CD4-positive, alpha-beta T cell (primary cell): ENCODE measurements at regions not wholly inside any gene's neighbourhood (a gene's known extent, or its start where the extent isn't known, plus 50 kb on each side); places are given as distances from the start of the nearest gene placed in this dataset.

Experiments
- ATAC-seq: fragments of 200-7000 bp; cut with Tn5 transposase; one replicate; pipeline ENCODE4 v1.10.0; 2022; ENCODE audit warnings: mild to moderate bottlenecking; ENCODE audit not compliant: poor library complexity
- CTCF ChIA-PET: fragments of 350-600 bp; sonication (Branson Sonifier 250); formaldehyde crosslinking; loops from one replicate; lab custom pipeline; 2021; ENCODE audit warnings: antibody characterized with exemption, inconsistent platforms; lab: Charles Lee
- POLR2A ChIA-PET: fragments of 350-600 bp; sonication (Branson Sonifier 250); formaldehyde crosslinking; loops from one replicate; lab custom pipeline; 2021; ENCODE audit warnings: antibody characterized with exemption, inconsistent platforms; lab: Charles Lee
- DNase-seq, 14 experiments: peaks; one replicate each; pipeline ENCODE4 v3.0.0-alpha.2; 2013 to 2020; ENCODE audit warnings: mixed read lengths in 2 of 14
- H3K27ac ChIP-seq, 2 donors: one replicate each; pipeline versions ENCODE4 v1.5.1 to v1.7.0; 2013; ENCODE audit warnings: low read length in 2 of 2, low read depth in 1 of 2, mild to moderate bottlenecking in 1 of 2
- H3K27me3 ChIP-seq, 2 experiments: 1 replicate in 1 of 2; 2 replicates in 1 of 2; pipeline versions ENCODE4 v1.6.1 to v1.7.0; 2013; ENCODE audit warnings: low read length in 2 of 2, control low read depth in 1 of 2, mild to moderate bottlenecking in 1 of 2, moderate library complexity in 1 of 2; ENCODE audit not compliant: insufficient read depth in 2 of 2, control insufficient read depth in 1 of 2
- H3K36me3 ChIP-seq: one replicate; pipeline ENCODE4 v1.6.1; 2013; ENCODE audit warnings: low read length, control low read depth; ENCODE audit not compliant: insufficient read depth
- H3K4me1 ChIP-seq: one replicate; pipeline ENCODE4 v1.6.1; 2013; ENCODE audit warnings: low read length, control low read depth; ENCODE audit not compliant: insufficient read depth
- H3K4me3 ChIP-seq: one replicate; pipeline ENCODE4 v1.5.1; 2013; ENCODE audit warnings: mild to moderate bottlenecking, low read length, moderate library complexity
- H3K9me3 ChIP-seq, 2 experiments: 1 replicate in 1 of 2; 2 replicates in 1 of 2; pipeline versions ENCODE4 v1.6.1 to v1.7.0; 2013; ENCODE audit warnings: low read length in 2 of 2, mild to moderate bottlenecking in 2 of 2, control low read depth in 1 of 2, moderate library complexity in 1 of 2; ENCODE audit not compliant: control insufficient read depth in 1 of 2, insufficient read depth in 1 of 2
- H3K27ac Mint-ChIP-seq: one replicate; pipeline ENCODE4 v1.8.0; 2020; ENCODE audit warnings: mixed read lengths
- H3K27me3 Mint-ChIP-seq: one replicate; pipeline ENCODE4 v1.8.0; 2021; ENCODE audit warnings: mixed read lengths
- H3K36me3 Mint-ChIP-seq: one replicate; pipeline ENCODE4 v1.8.0; 2021; ENCODE audit warnings: low read depth, mixed read lengths
- H3K4me1 Mint-ChIP-seq: one replicate; pipeline ENCODE4 v1.8.0; 2021; ENCODE audit warnings: low read depth, mixed read lengths
- H3K4me3 Mint-ChIP-seq: one replicate; pipeline ENCODE4 v1.8.0; 2020; ENCODE audit warnings: mild to moderate bottlenecking, mixed read lengths
- H3K9me3 Mint-ChIP-seq: one replicate; pipeline ENCODE4 v1.8.0; 2020; ENCODE audit warnings: mixed read lengths
- intact Hi-C, 2 experiments: fragments of 100-400 bp; cut with DNase I in 1 of 2; cut with micrococcal nuclease in 1 of 2; formaldehyde crosslinking; loops; one replicate each; pipeline versions ENCODE4 v1.15.1 to v1.9.0; 2023 to 2025; cut with DNase I, micrococcal nuclease
- TF ChIP-seq, protein P1 (sequence below): fragments of 200-600 bp; IDR thresholded peaks from one replicate; pipeline ENCODE4 v1.8.0; 2022; ENCODE audit warnings: antibody characterized with exemption, mild to moderate bottlenecking

DNA sequence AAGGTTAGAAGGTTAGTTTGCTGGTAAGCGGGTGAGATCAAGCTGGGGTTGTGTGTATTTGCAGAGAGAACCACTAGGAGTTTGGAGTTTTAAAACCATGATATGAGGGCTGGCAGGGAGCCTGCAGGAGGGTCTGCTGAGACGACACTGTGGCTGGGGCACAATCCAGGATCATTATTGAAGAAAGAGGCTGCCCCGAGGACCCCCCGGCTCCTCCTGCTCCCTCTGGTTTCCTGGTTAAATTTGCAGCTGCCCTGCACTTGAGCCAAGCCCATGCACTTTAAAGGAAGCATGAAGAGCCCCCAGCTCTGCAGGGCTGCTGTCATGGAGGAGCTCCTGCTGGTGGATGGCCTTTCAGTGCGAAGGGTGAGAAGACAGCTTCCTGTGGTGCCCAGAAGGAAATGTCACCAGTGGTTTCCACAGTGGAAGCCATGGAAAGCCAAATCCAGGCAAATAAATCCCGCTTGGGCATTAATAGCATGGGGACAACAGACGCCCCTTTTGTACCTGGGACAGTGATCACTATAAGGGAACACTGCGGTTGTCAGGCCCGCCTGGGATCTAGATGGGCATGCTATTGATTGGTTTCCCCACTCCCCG, 140.7 kb downstream of the NSG2 start:
- Histone ChIP-seq H3K27me3 (peaks cover 0 to 2% of the 10 kb centered on the region in 2 experiments), H3K36me3 (no peaks in the 10 kb centered on the region), H3K4me3 (no peak overlapping the region), H3K27ac (no peak overlapping the region), H3K4me1 (no peaks in the 10 kb centered on the region), H3K9me3 (peaks cover 0 to 5% of the 10 kb centered on the region in 2 experiments)
- CTCF ChIA-PET, result no interaction called here
- no peak overlapping the region for H3K27ac Mint-ChIP-seq
- TF ChIP-seq, protein P1, sequence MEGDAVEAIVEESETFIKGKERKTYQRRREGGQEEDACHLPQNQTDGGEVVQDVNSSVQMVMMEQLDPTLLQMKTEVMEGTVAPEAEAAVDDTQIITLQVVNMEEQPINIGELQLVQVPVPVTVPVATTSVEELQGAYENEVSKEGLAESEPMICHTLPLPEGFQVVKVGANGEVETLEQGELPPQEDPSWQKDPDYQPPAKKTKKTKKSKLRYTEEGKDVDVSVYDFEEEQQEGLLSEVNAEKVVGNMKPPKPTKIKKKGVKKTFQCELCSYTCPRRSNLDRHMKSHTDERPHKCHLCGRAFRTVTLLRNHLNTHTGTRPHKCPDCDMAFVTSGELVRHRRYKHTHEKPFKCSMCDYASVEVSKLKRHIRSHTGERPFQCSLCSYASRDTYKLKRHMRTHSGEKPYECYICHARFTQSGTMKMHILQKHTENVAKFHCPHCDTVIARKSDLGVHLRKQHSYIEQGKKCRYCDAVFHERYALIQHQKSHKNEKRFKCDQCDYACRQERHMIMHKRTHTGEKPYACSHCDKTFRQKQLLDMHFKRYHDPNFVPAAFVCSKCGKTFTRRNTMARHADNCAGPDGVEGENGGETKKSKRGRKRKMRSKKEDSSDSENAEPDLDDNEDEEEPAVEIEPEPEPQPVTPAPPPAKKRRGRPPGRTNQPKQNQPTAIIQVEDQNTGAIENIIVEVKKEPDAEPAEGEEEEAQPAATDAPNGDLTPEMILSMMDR, result no peak
- H3K36me3 Mint-ChIP-seq, result no peaks in the 10 kb centered on the region
- POLR2A ChIA-PET, result no interaction called here
- H3K4me3 Mint-ChIP-seq, result no peak overlapping the region
- H3K27me3 Mint-ChIP-seq, result peaks cover 16% of the 10 kb centered on the region
- no peak for DNase-seq
- ATAC-seq, result no peak
- H3K4me1 Mint-ChIP-seq, result no peaks in the 10 kb centered on the region
- H3K9me3 Mint-ChIP-seq, result no peaks in the 10 kb centered on the region
- intact Hi-C loops, result no loop called here

DNA sequence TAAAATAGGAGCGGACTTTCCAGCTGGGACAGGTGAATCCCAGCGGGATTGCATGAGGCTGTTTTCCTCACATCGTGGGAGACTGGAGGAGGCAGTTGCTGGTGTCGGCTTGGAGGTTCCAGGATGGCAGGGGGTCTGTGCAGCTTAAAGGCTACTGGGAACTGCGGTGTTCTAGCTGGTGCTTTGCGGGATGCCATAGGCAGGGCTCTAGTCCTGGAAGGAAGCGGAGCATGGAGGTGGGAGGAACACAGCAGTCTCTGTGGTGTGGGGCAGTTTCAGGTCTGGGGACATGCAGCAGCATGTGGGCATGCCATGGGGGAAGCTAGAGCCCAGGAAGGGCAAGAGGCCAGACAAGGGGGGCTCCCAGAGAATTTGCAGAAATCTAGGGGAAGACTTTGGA, 141.5 kb downstream of the NSG2 start:
- TF ChIP-seq, protein P1, result no peak
- no peaks in the 10 kb centered on the region for H3K4me1 Mint-ChIP-seq

DNA sequence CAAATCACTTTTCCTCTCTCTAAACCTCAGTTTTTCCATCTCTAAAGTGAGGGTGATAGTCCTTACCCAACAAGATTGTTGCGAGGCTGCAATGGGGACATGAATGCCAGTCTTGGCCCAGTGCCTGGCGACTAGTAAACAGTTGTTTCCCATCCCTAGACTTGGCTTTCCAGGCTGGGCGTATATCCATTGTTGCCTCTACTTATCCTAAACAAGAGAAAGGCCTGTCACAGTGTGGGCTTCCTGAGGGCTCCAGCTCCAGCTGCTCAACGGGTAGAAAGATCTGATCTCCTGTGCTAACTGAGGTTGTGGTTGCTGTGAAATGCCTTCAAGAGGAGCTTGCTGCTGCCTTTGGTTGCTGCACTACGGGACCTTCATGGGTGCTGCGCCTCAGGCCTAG, 142.0 kb downstream of the NSG2 start:
- peaks cover 22% of the 10 kb centered on the region for H3K27me3 Mint-ChIP-seq
- H3K9me3 Mint-ChIP-seq, result no peaks in the 10 kb centered on the region
- Histone ChIP-seq H3K9me3 (peaks cover 0 to 5% of the 10 kb centered on the region in 2 experiments), H3K4me1 (no peaks in the 10 kb centered on the region), H3K27ac (no peak overlapping the region), H3K4me3 (no peak overlapping the region), H3K36me3 (no peaks in the 10 kb centered on the region), H3K27me3 (peaks cover 0 to 2% of the 10 kb centered on the region in 2 experiments)
- no peak for ATAC-seq
- ChIA-PET POLR2A (no interaction called here), CTCF (no interaction called here)
- intact Hi-C loops, result no loop called here
- H3K4me1 Mint-ChIP-seq, result no peaks in the 10 kb centered on the region
- DNase-seq, result no peak
- H3K36me3 Mint-ChIP-seq, result no peaks in the 10 kb centered on the region
- H3K27ac Mint-ChIP-seq, result no peak overlapping the region
- TF ChIP-seq, protein P1, result no peak
- no peak overlapping the region for H3K4me3 Mint-ChIP-seq

More for the DNA sequence above, 141.5 kb downstream of the NSG2 start:
- no peaks in the 10 kb centered on the region for H3K36me3 Mint-ChIP-seq
- DNase-seq (no peak), ATAC-seq (no peak)
- Histone ChIP-seq H3K27ac (no peak overlapping the region), H3K9me3 (peaks cover 0 to 5% of the 10 kb centered on the region in 2 experiments), H3K4me1 (no peaks in the 10 kb centered on the region), H3K36me3 (no peaks in the 10 kb centered on the region), H3K27me3 (peaks cover 0 to 2% of the 10 kb centered on the region in 2 experiments), H3K4me3 (no peak overlapping the region)
- H3K27ac Mint-ChIP-seq, result no peak overlapping the region
- POLR2A ChIA-PET, result no interaction called here
- intact Hi-C loops, result no loop called here
- CTCF ChIA-PET, result no interaction called here
- no peaks in the 10 kb centered on the region for H3K9me3 Mint-ChIP-seq
- peaks cover 22% of the 10 kb centered on the region for H3K27me3 Mint-ChIP-seq
- H3K4me3 Mint-ChIP-seq, result no peak overlapping the region
